HG03571 (cell line): ENCODE measurements at regions not wholly inside any gene's neighbourhood (a gene's known extent, or its start where the extent isn't known, plus 50 kb on each side); places are given as distances from the start of the nearest gene placed in this dataset.

ENCODE experiments used
- ATAC-seq: cut with Tn5 transposase; IDR thresholded peaks from one replicate; pipeline ENCODE4 v1.9.1; 2021; ENCODE audit not compliant: unreplicated experiment

- ATAC-seq, result no peak
These were observed 270.4 kb upstream of the MDFIC2 start for GRCh38 chr3:70582803-70583202.

GRCh38 chr3:70580021-70580420 lies 267.6 kb upstream of the MDFIC2 start:
- ATAC-seq, result no peak

- ATAC-seq, result no peak
These were observed 259.3 kb upstream of the MDFIC2 start for GRCh38 chr3:70571696-70572095.

- no peak for ATAC-seq
These were observed 258.1 kb upstream of the MDFIC2 start for GRCh38 chr3:70570584-70570983.

- ATAC-seq, result no peak
These were observed 256.2 kb upstream of the MDFIC2 start for GRCh38 chr3:70568626-70569025.

- no peak for ATAC-seq
These were observed 253.4 kb upstream of the MDFIC2 start for GRCh38 chr3:70565861-70566260.

- ATAC-seq, result no peak
These were observed 252.1 kb upstream of the MDFIC2 start for GRCh38 chr3:70564552-70564951.

- ATAC-seq, result no peak
These were observed 249.4 kb upstream of the MDFIC2 start for GRCh38 chr3:70561796-70562195.

- no peak for ATAC-seq
These were observed 246.5 kb upstream of the MDFIC2 start for GRCh38 chr3:70558956-70559355.

GRCh38 chr3:70557976-70558375 lies 245.5 kb upstream of the MDFIC2 start:
- no peak for ATAC-seq

- no peak for ATAC-seq
These were observed 243.6 kb upstream of the MDFIC2 start for GRCh38 chr3:70556056-70556455.

GRCh38 chr3:70554170-70554569 lies 241.7 kb upstream of the MDFIC2 start:
- no peak for ATAC-seq

- ATAC-seq, result no peak
These were observed 238.4 kb upstream of the MDFIC2 start for GRCh38 chr3:70550723-70551319.

GRCh38 chr3:70546679-70547078 lies 234.2 kb upstream of the MDFIC2 start:
- ATAC-seq, result no peak

GRCh38 chr3:70543493-70543892 lies 231.1 kb upstream of the MDFIC2 start:
- no peak for ATAC-seq

- no peak for ATAC-seq
These were observed 227.5 kb upstream of the MDFIC2 start for GRCh38 chr3:70539908-70540307.

- no peak for ATAC-seq
These were observed 220.4 kb upstream of the MDFIC2 start for GRCh38 chr3:70532806-70533205.

GRCh38 chr3:70531838-70532489 lies 219.5 kb upstream of the MDFIC2 start:
- ATAC-seq, result no peak

- no peak for ATAC-seq
These were observed 218.7 kb upstream of the MDFIC2 start for GRCh38 chr3:70531063-70531657.

- ATAC-seq, result no peak
These were observed 218.2 kb upstream of the MDFIC2 start for GRCh38 chr3:70530626-70531025.

- ATAC-seq, result no peak
These were observed 214.6 kb upstream of the MDFIC2 start for GRCh38 chr3:70527026-70527425.

GRCh38 chr3:70519913-70520659 lies 207.6 kb upstream of the MDFIC2 start:
- ATAC-seq, result no peak
